Ascending aorta (tissue), 2 donors: ENCODE measurements at regions not wholly inside any gene's neighbourhood (a gene's known extent, or its start where the extent isn't known, plus 50 kb on each side); places are given as distances from the start of the nearest gene placed in this dataset.

Experiments
- DNase-seq, 2 donors: peaks; one replicate each; pipeline ENCODE4 v3.0.0-alpha.2; 2019; ENCODE audit warnings: low spot score in 2 of 2
- H3K27ac ChIP-seq, 2 donors: fragments of 200-600 bp; sonication (generic); one replicate each; pipeline ENCODE4 v1.5.1; 2016 to 2017; ENCODE audit warnings: mild to moderate bottlenecking in 1 of 2
- H3K27me3 ChIP-seq: fragments of 200-600 bp; sonication (generic); one replicate; pipeline ENCODE4 v1.5.1; 2017
- H3K36me3 ChIP-seq, 2 donors: fragments of 200-600 bp; sonication (generic); one replicate each; pipeline ENCODE4 v1.5.1; 2016
- H3K4me1 ChIP-seq, 2 donors: fragments of 200-600 bp; sonication (generic); one replicate each; pipeline ENCODE4 v1.5.1; 2016 to 2017; ENCODE audit warnings: mild to moderate bottlenecking in 1 of 2
- H3K4me3 ChIP-seq, 2 donors: fragments of 200-600 bp; sonication (generic); one replicate each; pipeline ENCODE4 v1.5.1; 2016 to 2017; ENCODE audit warnings: mild to moderate bottlenecking in 1 of 2
- H3K9me3 ChIP-seq, 2 donors: fragments of 200-600 bp; sonication (generic); one replicate each; pipeline ENCODE4 v1.5.1; 2016
- intact Hi-C: fragments of 100-400 bp; cut with DNase I; formaldehyde crosslinking; loops from one replicate; pipeline ENCODE4 v1.15.1; 2023
- TF ChIP-seq, protein P1 (sequence below), 3 experiments: fragments of 200-600 bp in 2 of 3; fragments of 450-650 bp in 1 of 3; sonication (generic) in 2 of 3; IDR thresholded peaks; one replicate each; pipeline ENCODE4 v1.5.1; 2016 to 2019; ENCODE audit warnings: antibody characterized with exemption in 3 of 3, mild to moderate bottlenecking in 1 of 3, moderate library complexity in 1 of 3

GRCh38 chrX:39504227-39504626 lies 593.5 kb downstream of the BCOR start:
- TF ChIP-seq, protein P1, sequence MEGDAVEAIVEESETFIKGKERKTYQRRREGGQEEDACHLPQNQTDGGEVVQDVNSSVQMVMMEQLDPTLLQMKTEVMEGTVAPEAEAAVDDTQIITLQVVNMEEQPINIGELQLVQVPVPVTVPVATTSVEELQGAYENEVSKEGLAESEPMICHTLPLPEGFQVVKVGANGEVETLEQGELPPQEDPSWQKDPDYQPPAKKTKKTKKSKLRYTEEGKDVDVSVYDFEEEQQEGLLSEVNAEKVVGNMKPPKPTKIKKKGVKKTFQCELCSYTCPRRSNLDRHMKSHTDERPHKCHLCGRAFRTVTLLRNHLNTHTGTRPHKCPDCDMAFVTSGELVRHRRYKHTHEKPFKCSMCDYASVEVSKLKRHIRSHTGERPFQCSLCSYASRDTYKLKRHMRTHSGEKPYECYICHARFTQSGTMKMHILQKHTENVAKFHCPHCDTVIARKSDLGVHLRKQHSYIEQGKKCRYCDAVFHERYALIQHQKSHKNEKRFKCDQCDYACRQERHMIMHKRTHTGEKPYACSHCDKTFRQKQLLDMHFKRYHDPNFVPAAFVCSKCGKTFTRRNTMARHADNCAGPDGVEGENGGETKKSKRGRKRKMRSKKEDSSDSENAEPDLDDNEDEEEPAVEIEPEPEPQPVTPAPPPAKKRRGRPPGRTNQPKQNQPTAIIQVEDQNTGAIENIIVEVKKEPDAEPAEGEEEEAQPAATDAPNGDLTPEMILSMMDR (IDR thresholded peaks at IDR 0.05), result no peak
- no peak for DNase-seq
- H3K36me3 ChIP-seq, result no peaks in the 10 kb centered on the region
- H3K4me3 ChIP-seq, result no peak overlapping the region
- H3K4me1 ChIP-seq, result no peaks in the 10 kb centered on the region
- no peak overlapping the region for H3K27ac ChIP-seq
- peaks cover 0 to under 1% of the 10 kb centered on the region in 2 donors for H3K9me3 ChIP-seq
- intact Hi-C loops, result no loop called here
- no peaks in the 10 kb centered on the region for H3K27me3 ChIP-seq

- TF ChIP-seq, protein P1 (IDR thresholded peaks at IDR 0.05), result no peak
- Histone ChIP-seq H3K4me1 (no peaks in the 10 kb centered on the region), H3K27ac (no peak overlapping the region), H3K4me3 (no peak overlapping the region), H3K9me3 (peaks cover 3 to 7% of the 10 kb centered on the region in 2 donors), H3K36me3 (no peaks in the 10 kb centered on the region), H3K27me3 (no peaks in the 10 kb centered on the region)
- no peak for DNase-seq
- intact Hi-C loops, result no loop called here
These were observed 592.9 kb downstream of the BCOR start for GRCh38 chrX:39504850-39505259.

DNA sequence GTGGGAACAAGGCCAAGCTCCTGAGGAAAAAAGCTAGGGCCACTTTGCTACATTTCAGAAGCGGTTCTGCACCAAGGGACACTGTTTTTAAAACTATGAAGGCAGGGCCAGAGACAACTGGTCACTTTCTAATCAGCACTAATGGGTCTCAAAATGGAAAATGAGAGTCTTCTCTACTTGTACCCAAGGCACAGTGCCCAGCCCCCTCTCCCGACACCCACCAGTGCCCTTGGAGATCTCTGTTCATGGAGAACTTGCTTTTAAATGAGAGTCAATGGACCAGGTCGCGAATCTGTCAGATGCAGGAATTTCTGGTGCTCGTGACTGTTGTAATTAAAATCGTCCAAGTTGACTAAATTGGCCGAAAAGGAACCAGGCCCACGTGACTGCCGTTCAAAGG lies 591.6 kb downstream of the BCOR start:
- no peaks in the 10 kb centered on the region for H3K4me1 ChIP-seq
- no peaks in the 10 kb centered on the region for H3K27me3 ChIP-seq
- intact Hi-C loops, result no loop called here
- no peak overlapping the region for H3K27ac ChIP-seq
- H3K4me3 ChIP-seq, result no peak overlapping the region
- no peaks in the 10 kb centered on the region for H3K36me3 ChIP-seq
- TF ChIP-seq, protein P1 (IDR thresholded peaks at IDR 0.05), result no peak
- no peak for DNase-seq
- peaks cover 8 to 9% of the 10 kb centered on the region in 2 donors for H3K9me3 ChIP-seq

DNA sequence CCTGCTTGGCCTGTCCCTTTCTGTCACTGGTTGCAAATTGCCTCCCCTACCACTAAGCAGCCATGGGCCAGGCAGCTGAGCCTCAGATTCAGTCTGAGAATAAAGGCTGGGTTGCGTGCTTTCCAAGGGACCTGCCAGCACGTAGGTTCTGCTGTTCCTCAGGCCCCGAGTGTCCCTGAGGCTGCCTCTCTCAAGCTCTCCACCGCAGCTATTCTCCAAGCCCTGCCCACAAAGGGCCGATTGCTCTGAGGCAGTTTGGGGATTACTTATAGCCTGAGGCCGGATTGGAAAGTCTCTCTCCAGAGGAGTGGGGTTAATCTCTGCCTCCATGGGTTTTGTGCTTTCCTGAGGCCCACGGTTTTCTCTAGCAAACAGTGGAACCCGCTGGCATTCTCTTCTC lies 590.7 kb downstream of the BCOR start:
- Histone ChIP-seq H3K9me3 (peaks cover 8 to 9% of the 10 kb centered on the region in 2 donors), H3K36me3 (no peaks in the 10 kb centered on the region), H3K4me3 (no peak overlapping the region), H3K27ac (no peak overlapping the region), H3K27me3 (no peaks in the 10 kb centered on the region), H3K4me1 (no peaks in the 10 kb centered on the region)
- TF ChIP-seq, protein P1 (IDR thresholded peaks at IDR 0.05), result no peak
- intact Hi-C loops, result no loop called here
- DNase-seq, result no peak

GRCh38 chrX:39507617-39508299 lies 590.0 kb downstream of the BCOR start:
- Histone ChIP-seq H3K27me3 (no peaks in the 10 kb centered on the region), H3K27ac (no peak overlapping the region), H3K9me3 (peaks cover 8 to 9% of the 10 kb centered on the region in 2 donors), H3K36me3 (no peaks in the 10 kb centered on the region), H3K4me3 (no peak overlapping the region), H3K4me1 (no peaks in the 10 kb centered on the region)
- TF ChIP-seq, protein P1 (IDR thresholded peaks at IDR 0.05), result no peak
- intact Hi-C loops, result no loop called here
- no peak for DNase-seq

DNA sequence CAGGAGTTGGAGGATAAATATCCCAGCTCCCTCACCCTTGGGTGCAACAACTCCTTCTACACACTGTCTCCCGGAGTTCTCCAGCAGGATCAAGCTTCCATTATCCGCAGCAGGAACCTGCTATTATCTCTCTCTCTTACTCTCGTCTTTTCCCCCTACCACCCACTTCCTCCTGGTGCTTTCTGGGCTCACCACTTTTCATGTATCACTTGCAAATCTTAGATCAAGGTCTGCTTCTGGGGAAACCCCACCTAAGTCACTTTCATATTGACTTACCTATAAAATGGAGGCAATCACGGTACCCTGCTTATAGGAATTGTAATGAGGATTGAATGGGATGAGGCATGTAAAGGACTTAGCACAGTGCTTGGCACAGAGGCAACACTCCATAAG lies 589.5 kb downstream of the BCOR start:
- H3K9me3 ChIP-seq, result peaks cover 8 to 9% of the 10 kb centered on the region in 2 donors
- H3K4me1 ChIP-seq, result no peaks in the 10 kb centered on the region
- no peak overlapping the region for H3K4me3 ChIP-seq
- no peaks in the 10 kb centered on the region for H3K27me3 ChIP-seq
- no peak for DNase-seq
- intact Hi-C loops, result no loop called here
- H3K27ac ChIP-seq, result no peak overlapping the region
- no peaks in the 10 kb centered on the region for H3K36me3 ChIP-seq
- TF ChIP-seq, protein P1 (IDR thresholded peaks at IDR 0.05), result no peak
